ENCODE measurements at regions not wholly inside any gene's neighbourhood (a gene's known extent, or its start where the extent isn't known, plus 50 kb on each side); places are given as distances from the start of the nearest gene placed in this dataset.

DNA sequence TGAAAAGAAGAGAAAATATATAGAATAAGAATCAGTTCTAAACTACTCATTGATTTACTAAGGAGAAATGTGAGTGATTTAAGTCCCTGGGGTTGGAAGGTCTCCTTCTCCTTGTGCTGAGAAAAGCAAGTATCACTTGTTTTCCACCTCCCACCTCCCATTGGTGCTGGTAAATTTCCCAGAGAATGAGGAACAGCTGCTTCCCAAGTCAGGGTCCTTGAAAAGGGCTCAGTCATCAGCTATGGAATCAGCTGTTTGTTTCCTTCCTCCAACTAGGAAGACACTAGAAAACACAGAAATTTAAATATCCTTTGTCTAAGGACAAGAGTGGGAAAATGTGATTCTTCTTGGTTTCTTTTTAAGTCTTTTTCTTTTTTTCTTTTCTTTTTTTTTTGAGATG lies 131.3 kb upstream of the C1orf21 start:
- TF ChIP-seq CTCF (conservative IDR thresholded peaks at IDR 0.05 in 1 of 2, IDR thresholded peaks at IDR 0.05 in 1 of 2; ENCODE audit: extremely low read depth in 1 of 2, insufficient read depth in 1 of 2, low read depth in 1 of 2, low read length in 2 of 2) (no peak), EZH2 (IDR thresholded peaks at IDR 0.05; ENCODE audit: borderline replicate concordance, low read length) (no peak)
